NCI-H446 (cell line): ENCODE measurements at regions not wholly inside any gene's neighbourhood (a gene's known extent, or its start where the extent isn't known, plus 50 kb on each side); places are given as distances from the start of the nearest gene placed in this dataset.
A peak's percentile ranks its signal among the peaks of the same experiment; 100 is the strongest.
"Not testable (repeated sequence)": the region's sequence is repeated elsewhere in the genome, so short reads cannot be mapped to it uniquely, and the experiment has no call there.

ENCODE experiments used
- DNase-seq, 2 experiments: peaks; one replicate each; lab custom pipeline; 2025; lab: John Stamatoyannopoulos, UW

- DNase-seq, result no peak
Measured at GRCh38 chr2:185384822-185385560, 353.6 kb upstream of the FSIP2 start.

GRCh38 chr2:185388226-185388625 lies 350.4 kb upstream of the FSIP2 start:
- DNase-seq, result no peak

GRCh38 chr2:185391543-185391942 lies 347.1 kb upstream of the FSIP2 start:
- no peak for DNase-seq

- no peak for DNase-seq
Measured at GRCh38 chr2:185393091-185393490, 345.5 kb upstream of the FSIP2 start.

GRCh38 chr2:185402474-185402873 lies 336.1 kb upstream of the FSIP2 start:
- DNase-seq, result no peak

- DNase-seq, result no peak
Measured at GRCh38 chr2:185404578-185404977, 334.0 kb upstream of the FSIP2 start.

- no peak for DNase-seq
Measured at GRCh38 chr2:185417111-185417510, 321.5 kb upstream of the FSIP2 start.

- no peak for DNase-seq
Measured at GRCh38 chr2:185417688-185418087, 320.9 kb upstream of the FSIP2 start.

- not testable (repeated sequence) for DNase-seq
Measured at GRCh38 chr2:185424958-185425629, 313.5 kb upstream of the FSIP2 start.

- no peak for DNase-seq
Measured at GRCh38 chr2:185428000-185428399, 310.6 kb upstream of the FSIP2 start.

GRCh38 chr2:185433824-185434223 lies 304.8 kb upstream of the FSIP2 start:
- no peak for DNase-seq

- no peak for DNase-seq
Measured at GRCh38 chr2:185436787-185437372, 301.7 kb upstream of the FSIP2 start.

GRCh38 chr2:185441486-185442005 lies 297.1 kb upstream of the FSIP2 start:
- no peak for DNase-seq

- DNase-seq, result peak in 1 of 2 experiments; percentile 73
Measured at GRCh38 chr2:185456517-185456916, 282.1 kb upstream of the FSIP2 start.

GRCh38 chr2:185463481-185463880 lies 275.1 kb upstream of the FSIP2 start:
- no peak for DNase-seq

GRCh38 chr2:185466915-185467314 lies 271.7 kb upstream of the FSIP2 start:
- DNase-seq, result no peak

GRCh38 chr2:185471441-185471840 lies 267.2 kb upstream of the FSIP2 start:
- no peak for DNase-seq

- DNase-seq, result no peak
Measured at GRCh38 chr2:185472574-185472973, 266.0 kb upstream of the FSIP2 start.

- DNase-seq, result no peak
Measured at GRCh38 chr2:185473838-185474237, 264.8 kb upstream of the FSIP2 start.

GRCh38 chr2:185475914-185476313 lies 262.7 kb upstream of the FSIP2 start:
- peak; percentile 65 to 75 for DNase-seq

- no peak for DNase-seq
Measured at GRCh38 chr2:185477452-185477851, 261.2 kb upstream of the FSIP2 start.

- no peak for DNase-seq
Measured at GRCh38 chr2:185484602-185485001, 254.0 kb upstream of the FSIP2 start.

GRCh38 chr2:185502351-185502750 lies 236.3 kb upstream of the FSIP2 start:
- peak; percentile 44 to 73 for DNase-seq
